Mesothelial cell of epicardium (in vitro differentiated cells): ENCODE measurements at regions not wholly inside any gene's neighbourhood (a gene's known extent, or its start where the extent isn't known, plus 50 kb on each side); places are given as distances from the start of the nearest gene placed in this dataset.
"Not testable (repeated sequence)": the region's sequence is repeated elsewhere in the genome, so short reads cannot be mapped to it uniquely, and the experiment has no call there.

Experiments used
- DNase-seq, 2 experiments: peaks; one replicate each; pipeline ENCODE4 v3.0.0; 2021; ENCODE audit warnings: low spot score in 2 of 2; ENCODE audit not compliant: unreplicated experiment in 2 of 2
- H3K27ac Mint-ChIP-seq: 2 replicates; pipeline ENCODE4 v1.8.0; 2021; ENCODE audit warnings: mixed read lengths
- H3K27me3 Mint-ChIP-seq: 2 replicates; pipeline ENCODE4 v1.8.0; 2021; ENCODE audit warnings: low read depth, mixed read lengths
- H3K36me3 Mint-ChIP-seq: 2 replicates; pipeline ENCODE4 v1.8.0; 2021; ENCODE audit warnings: mixed read lengths
- H3K4me1 Mint-ChIP-seq: 2 replicates; pipeline ENCODE4 v1.8.0; 2021; ENCODE audit warnings: mixed read lengths
- H3K4me3 Mint-ChIP-seq: 2 replicates; pipeline ENCODE4 v1.8.0; 2021; ENCODE audit warnings: mild to moderate bottlenecking, moderate library complexity, mixed read lengths
- H3K9me3 Mint-ChIP-seq: 2 replicates; pipeline ENCODE4 v1.8.0; 2021; ENCODE audit warnings: mixed read lengths
- TF ChIP-seq, protein P1 (sequence below): fragments of 200-600 bp; sonication (generic); IDR thresholded peaks from one replicate; pipeline ENCODE4 v1.5.0; 2021; ENCODE audit warnings: antibody characterized with exemption; ENCODE audit not compliant: unreplicated experiment

- Mint-ChIP-seq H3K4me1 (no peaks in the 10 kb centered on the region), H3K27ac (no peak overlapping the region), H3K27me3 (no peaks in the 10 kb centered on the region), H3K4me3 (no peak overlapping the region), H3K36me3 (peaks cover 12% of the 10 kb centered on the region), H3K9me3 (peaks cover 17% of the 10 kb centered on the region)
- no peak for DNase-seq
- TF ChIP-seq, protein P1, sequence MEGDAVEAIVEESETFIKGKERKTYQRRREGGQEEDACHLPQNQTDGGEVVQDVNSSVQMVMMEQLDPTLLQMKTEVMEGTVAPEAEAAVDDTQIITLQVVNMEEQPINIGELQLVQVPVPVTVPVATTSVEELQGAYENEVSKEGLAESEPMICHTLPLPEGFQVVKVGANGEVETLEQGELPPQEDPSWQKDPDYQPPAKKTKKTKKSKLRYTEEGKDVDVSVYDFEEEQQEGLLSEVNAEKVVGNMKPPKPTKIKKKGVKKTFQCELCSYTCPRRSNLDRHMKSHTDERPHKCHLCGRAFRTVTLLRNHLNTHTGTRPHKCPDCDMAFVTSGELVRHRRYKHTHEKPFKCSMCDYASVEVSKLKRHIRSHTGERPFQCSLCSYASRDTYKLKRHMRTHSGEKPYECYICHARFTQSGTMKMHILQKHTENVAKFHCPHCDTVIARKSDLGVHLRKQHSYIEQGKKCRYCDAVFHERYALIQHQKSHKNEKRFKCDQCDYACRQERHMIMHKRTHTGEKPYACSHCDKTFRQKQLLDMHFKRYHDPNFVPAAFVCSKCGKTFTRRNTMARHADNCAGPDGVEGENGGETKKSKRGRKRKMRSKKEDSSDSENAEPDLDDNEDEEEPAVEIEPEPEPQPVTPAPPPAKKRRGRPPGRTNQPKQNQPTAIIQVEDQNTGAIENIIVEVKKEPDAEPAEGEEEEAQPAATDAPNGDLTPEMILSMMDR = no peak
Observed at GRCh38 chr2:139411236-139411635, 631.0 kb upstream of the NXPH2 start.

DNA sequence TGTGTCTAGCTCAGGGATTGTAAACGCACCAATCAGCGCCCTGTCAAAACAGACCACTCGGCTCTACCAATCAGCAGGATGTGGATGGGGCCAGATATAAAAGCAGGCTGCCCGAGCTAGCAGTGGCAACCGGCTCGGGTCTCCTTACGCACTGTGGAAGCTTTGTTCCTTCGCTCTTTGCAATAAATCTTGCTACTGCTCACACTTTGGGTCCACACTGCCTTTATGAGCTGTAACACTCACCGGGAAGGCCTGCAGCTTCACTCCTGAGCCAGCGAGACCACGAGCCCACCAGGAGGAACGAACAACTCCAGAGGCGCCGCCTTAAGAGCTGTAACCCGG is 630.6 kb upstream of the NXPH2 start:
- not testable (repeated sequence) for DNase-seq, H3K27ac Mint-ChIP-seq, H3K27me3 Mint-ChIP-seq, H3K4me3 Mint-ChIP-seq, H3K4me1 Mint-ChIP-seq
- Mint-ChIP-seq H3K9me3 (peaks cover 17% of the 10 kb centered on the region), H3K36me3 (peaks cover 12% of the 10 kb centered on the region)

DNA sequence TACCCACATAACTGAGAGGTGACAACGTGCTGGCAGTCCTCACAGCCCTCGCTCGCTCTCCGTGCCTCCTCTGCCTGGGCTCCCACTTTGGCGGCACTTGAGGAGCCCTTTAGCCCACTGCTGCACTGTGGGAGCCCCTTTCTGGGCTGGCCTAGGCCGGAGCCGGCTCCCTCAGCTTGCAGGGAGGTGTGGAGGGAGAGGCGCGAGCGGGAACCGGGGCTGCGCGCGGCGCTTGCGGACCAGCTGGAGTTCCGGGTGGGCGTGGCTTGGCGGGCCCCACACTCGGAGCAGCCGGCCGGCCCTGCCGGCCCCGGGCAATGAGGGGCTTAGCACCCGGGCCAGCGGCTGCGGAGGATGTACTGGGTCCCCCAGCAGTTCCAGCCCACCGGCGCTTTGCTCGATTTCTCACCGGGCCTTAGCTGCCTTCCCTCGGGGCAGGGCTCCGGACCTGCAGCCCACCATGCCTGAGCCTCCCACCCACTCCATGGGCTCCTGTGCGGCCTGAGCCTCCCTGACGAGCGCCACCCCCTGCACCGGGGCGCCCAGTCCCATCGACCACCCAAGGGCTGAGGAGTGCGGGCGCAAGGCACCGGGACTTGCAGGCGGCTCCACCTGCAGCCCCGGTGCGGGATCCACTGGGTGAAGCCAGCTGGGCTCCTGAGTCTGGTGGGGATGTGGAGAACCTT is 630.1 kb upstream of the NXPH2 start:
- Mint-ChIP-seq H3K9me3 (peaks cover 15% of the 10 kb centered on the region), H3K36me3 (peaks cover 10% of the 10 kb centered on the region)
- not testable (repeated sequence) for H3K4me3 Mint-ChIP-seq, H3K27ac Mint-ChIP-seq, H3K4me1 Mint-ChIP-seq, H3K27me3 Mint-ChIP-seq, DNase-seq

GRCh38 chr2:139409212-139409611 is 629.0 kb upstream of the NXPH2 start:
- Mint-ChIP-seq H3K9me3 (peaks cover 4% of the 10 kb centered on the region), H3K4me1 (no peaks in the 10 kb centered on the region), H3K27me3 (no peaks in the 10 kb centered on the region), H3K4me3 (no peak overlapping the region), H3K27ac (no peak overlapping the region), H3K36me3 (peaks cover under 1% of the 10 kb centered on the region)
- DNase-seq = no peak
- TF ChIP-seq, protein P1 = no peak

- H3K4me3 Mint-ChIP-seq = no peak overlapping the region
- H3K9me3 Mint-ChIP-seq = peaks cover 12% of the 10 kb centered on the region
- DNase-seq = no peak
- H3K27ac Mint-ChIP-seq = no peak overlapping the region
- H3K36me3 Mint-ChIP-seq = no peaks in the 10 kb centered on the region
- TF ChIP-seq, protein P1 = no peak
- no peaks in the 10 kb centered on the region for H3K27me3 Mint-ChIP-seq
- H3K4me1 Mint-ChIP-seq = no peaks in the 10 kb centered on the region
Observed at GRCh38 chr2:139403948-139404347, 623.8 kb upstream of the NXPH2 start.

DNA sequence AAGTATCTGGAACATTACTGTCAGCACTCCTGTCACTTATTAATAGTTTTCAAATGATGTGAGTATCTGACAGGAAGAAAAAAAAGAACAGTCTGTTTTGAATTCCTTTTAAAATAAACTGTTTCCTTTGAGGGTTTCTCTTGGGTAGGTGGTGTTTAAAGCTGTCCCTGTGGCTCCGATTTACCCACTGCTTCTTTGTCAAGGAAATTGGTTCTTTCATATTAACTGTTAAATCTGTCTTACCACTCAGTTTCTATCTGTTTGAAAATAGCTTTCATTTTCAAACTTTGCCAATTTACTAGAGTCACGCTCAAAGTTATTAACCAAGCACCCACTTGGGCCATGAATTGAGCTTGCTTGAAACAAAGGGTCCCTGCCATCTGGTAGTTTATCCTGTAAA is 614.6 kb upstream of the NXPH2 start:
- Mint-ChIP-seq H3K27me3 (no peaks in the 10 kb centered on the region), H3K4me3 (no peak overlapping the region), H3K36me3 (no peaks in the 10 kb centered on the region), H3K27ac (no peak overlapping the region), H3K9me3 (peaks cover 11% of the 10 kb centered on the region), H3K4me1 (no peaks in the 10 kb centered on the region)
- DNase-seq = no peak
- TF ChIP-seq, protein P1 = no peak

DNA sequence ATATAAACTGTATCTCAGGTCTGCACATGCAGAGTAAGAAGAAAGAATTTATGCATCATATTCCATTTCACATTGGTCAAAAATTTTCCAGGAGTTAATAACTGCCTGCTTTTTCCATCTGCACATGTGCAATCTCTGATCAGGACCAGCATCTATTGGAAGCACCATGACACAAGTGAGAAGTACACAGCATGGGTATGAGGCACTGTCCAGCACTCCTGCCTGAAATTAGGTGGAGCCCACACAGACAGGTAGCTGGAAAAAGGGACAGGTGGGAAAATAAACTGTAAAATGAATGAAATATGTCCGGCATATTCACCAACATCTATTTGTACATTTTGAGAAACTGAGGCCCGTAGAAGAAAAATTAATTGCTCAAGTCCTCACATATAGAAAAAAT is 609.2 kb upstream of the NXPH2 start:
- H3K9me3 Mint-ChIP-seq = peaks cover 4% of the 10 kb centered on the region
- H3K27me3 Mint-ChIP-seq = no peaks in the 10 kb centered on the region
- H3K27ac Mint-ChIP-seq = no peak overlapping the region
- no peak overlapping the region for H3K4me3 Mint-ChIP-seq
- DNase-seq = no peak
- H3K36me3 Mint-ChIP-seq = no peaks in the 10 kb centered on the region
- TF ChIP-seq, protein P1 = no peak
- H3K4me1 Mint-ChIP-seq = no peaks in the 10 kb centered on the region
